Bronchial epithelial cell (primary cell): ENCODE measurements at regions not wholly inside any gene's neighbourhood (a gene's known extent, or its start where the extent isn't known, plus 50 kb on each side); places are given as distances from the start of the nearest gene placed in this dataset.
"Not testable (repeated sequence)": the region's sequence is repeated elsewhere in the genome, so short reads cannot be mapped to it uniquely, and the experiment has no call there.

Experiments
- DNase-seq: peaks from one replicate; pipeline ENCODE4 v3.0.0-alpha.2; 2010; ENCODE audit warnings: low read depth
- FAIRE-seq: peaks from 2 replicates; lab custom pipeline; 2011; peaks lifted over from hg19 to GRCh38; lab: Jason Lieb, UNC
- H3K27me3 ChIP-seq: 2 replicates; pipeline ENCODE4 v1.5.1; 2011; ENCODE audit warnings: low read length; ENCODE audit not compliant: control insufficient read depth, insufficient read depth
- H3K36me3 ChIP-seq: 2 replicates; pipeline ENCODE4 v1.5.1; 2011; ENCODE audit warnings: low read length; ENCODE audit not compliant: control insufficient read depth, insufficient read depth
- H3K4me3 ChIP-seq: 2 replicates; pipeline ENCODE4 v1.5.1; 2011; ENCODE audit warnings: mild to moderate bottlenecking, low read depth, low read length, control low read depth
- CTCF ChIP-seq: IDR thresholded peaks from 2 replicates; pipeline ENCODE4 v1.5.1; 2011; ENCODE audit warnings: mild to moderate bottlenecking, moderate library complexity, low read length, control low read depth, inconsistent platforms; ENCODE audit not compliant: insufficient read depth, severe bottlenecking

GRCh38 chr17:74126179-74126900 lies 77.1 kb upstream of the RPL38 start:
- FAIRE-seq, result no peak
- H3K4me3 ChIP-seq, result no peak overlapping the region

GRCh38 chr17:74126959-74127358 lies 76.5 kb upstream of the RPL38 start:
- FAIRE-seq (no peak), DNase-seq (no peak)
- Histone ChIP-seq H3K4me3 (no peak overlapping the region), H3K36me3 (no peaks in the 10 kb centered on the region), H3K27me3 (no peaks in the 10 kb centered on the region)
- TF ChIP-seq CTCF, result no peak

More at GRCh38 chr17:74126179-74126900, 77.1 kb upstream of the RPL38 start:
- no peak for TF ChIP-seq CTCF
- Histone ChIP-seq H3K27me3 (no peaks in the 10 kb centered on the region), H3K36me3 (no peaks in the 10 kb centered on the region)
- no peak for DNase-seq

GRCh38 chr17:74128456-74129211 lies 74.8 kb upstream of the RPL38 start:
- FAIRE-seq (no peak), DNase-seq (no peak)
- Histone ChIP-seq H3K36me3 (no peaks in the 10 kb centered on the region), H3K27me3 (no peaks in the 10 kb centered on the region), H3K4me3 (no peak overlapping the region)
- no peak for TF ChIP-seq CTCF

- not testable (repeated sequence) for FAIRE-seq, DNase-seq, H3K4me3 ChIP-seq, H3K36me3 ChIP-seq, H3K27me3 ChIP-seq
Observed at GRCh38 chr17:74129800-74130199, 73.7 kb upstream of the RPL38 start.

GRCh38 chr17:74130276-74130675 lies 73.2 kb upstream of the RPL38 start:
- no peaks in the 10 kb centered on the region for H3K27me3 ChIP-seq
- no peak for TF ChIP-seq CTCF
- no peaks in the 10 kb centered on the region for H3K36me3 ChIP-seq
- DNase-seq, result no peak
- no peak overlapping the region for H3K4me3 ChIP-seq
- FAIRE-seq, result no peak

- Histone ChIP-seq H3K4me3 (no peak overlapping the region), H3K27me3 (no peaks in the 10 kb centered on the region), H3K36me3 (no peaks in the 10 kb centered on the region)
- DNase-seq (no peak), FAIRE-seq (no peak)
- no peak for TF ChIP-seq CTCF
Observed at GRCh38 chr17:74130841-74131240, 72.6 kb upstream of the RPL38 start.
